Upper lobe of right lung (tissue), 1 donor: ENCODE measurements at regions not wholly inside any gene's neighbourhood (a gene's known extent, or its start where the extent isn't known, plus 50 kb on each side); places are given as distances from the start of the nearest gene placed in this dataset.

Experiments used
- ATAC-seq: fragments of 200-7000 bp; cut with Tn5 transposase; one replicate; pipeline ENCODE4 v1.9.1; 2020; ENCODE audit warnings: mild to moderate bottlenecking, moderate library complexity
- DNase-seq: peaks from one replicate; pipeline ENCODE4 v3.0.0-alpha.2; 2020
- H3K27ac ChIP-seq: fragments of 200-600 bp; one replicate; pipeline ENCODE4 v1.8.0; 2022
- H3K27me3 ChIP-seq: fragments of 200-600 bp; one replicate; pipeline ENCODE4 v1.8.0; 2022; ENCODE audit warnings: mild to moderate bottlenecking
- H3K36me3 ChIP-seq: fragments of 200-600 bp; one replicate; pipeline ENCODE4 v1.8.0; 2022
- H3K4me1 ChIP-seq: fragments of 200-600 bp; one replicate; pipeline ENCODE4 v1.8.0; 2022
- H3K4me3 ChIP-seq: fragments of 200-600 bp; one replicate; pipeline ENCODE4 v1.8.0; 2022; ENCODE audit warnings: mild to moderate bottlenecking
- H3K9me3 ChIP-seq: fragments of 200-600 bp; one replicate; pipeline ENCODE4 v1.8.0; 2022
- CTCF ChIP-seq: fragments of 200-600 bp; IDR thresholded peaks from one replicate; pipeline ENCODE4 v1.8.0; 2022; ENCODE audit warnings: antibody characterized with exemption
- intact Hi-C: fragments of 100-400 bp; cut with DNase I; formaldehyde crosslinking; loops from one replicate; pipeline ENCODE4 v1.11.0; 2022
- donor health status: DM: no; HTN: yes; CAD: no; lungs with severe emphysema.

GRCh38 chr4:151934766-151935165 lies 174.0 kb upstream of the GATB start:
- TF ChIP-seq CTCF: no peak
- no peak overlapping the region for H3K4me3 ChIP-seq
- DNase-seq (no peak), ATAC-seq (no peak)
- H3K36me3 ChIP-seq: no peaks in the 10 kb centered on the region
- H3K27me3 ChIP-seq: no peaks in the 10 kb centered on the region
- H3K4me1 ChIP-seq: no peaks in the 10 kb centered on the region
- H3K9me3 ChIP-seq: no peaks in the 10 kb centered on the region
- intact Hi-C loops: no loop called here
- no peak overlapping the region for H3K27ac ChIP-seq

- intact Hi-C loops: no loop called here
- no peaks in the 10 kb centered on the region for H3K4me1 ChIP-seq
- ATAC-seq: no peak
- no peak overlapping the region for H3K4me3 ChIP-seq
- no peak for DNase-seq
- no peak for TF ChIP-seq CTCF
- H3K36me3 ChIP-seq: no peaks in the 10 kb centered on the region
- H3K27me3 ChIP-seq: no peaks in the 10 kb centered on the region
- no peaks in the 10 kb centered on the region for H3K9me3 ChIP-seq
- no peak overlapping the region for H3K27ac ChIP-seq
Measured at GRCh38 chr4:151933122-151933827, 172.5 kb upstream of the GATB start.

GRCh38 chr4:151931563-151931962 lies 170.8 kb upstream of the GATB start:
- Histone ChIP-seq H3K4me3 (no peak overlapping the region), H3K27me3 (no peaks in the 10 kb centered on the region), H3K27ac (no peak overlapping the region), H3K9me3 (no peaks in the 10 kb centered on the region), H3K4me1 (no peaks in the 10 kb centered on the region), H3K36me3 (no peaks in the 10 kb centered on the region)
- ATAC-seq (no peak), DNase-seq (no peak)
- intact Hi-C loops: no loop called here
- no peak for TF ChIP-seq CTCF

GRCh38 chr4:151930372-151930771 lies 169.6 kb upstream of the GATB start:
- no peak overlapping the region for H3K27ac ChIP-seq
- DNase-seq (no peak), ATAC-seq (peak; percentile 53)
- no peak for TF ChIP-seq CTCF
- no peaks in the 10 kb centered on the region for H3K36me3 ChIP-seq
- H3K27me3 ChIP-seq: no peaks in the 10 kb centered on the region
- H3K4me1 ChIP-seq: no peaks in the 10 kb centered on the region
- H3K4me3 ChIP-seq: no peak overlapping the region
- no peaks in the 10 kb centered on the region for H3K9me3 ChIP-seq
- intact Hi-C loops: no loop called here

- H3K36me3 ChIP-seq: no peaks in the 10 kb centered on the region
- H3K27ac ChIP-seq: no peak overlapping the region
- H3K4me1 ChIP-seq: no peaks in the 10 kb centered on the region
- intact Hi-C loops: no loop called here
- TF ChIP-seq CTCF: no peak
- no peaks in the 10 kb centered on the region for H3K27me3 ChIP-seq
- no peak overlapping the region for H3K4me3 ChIP-seq
- DNase-seq (no peak), ATAC-seq (no peak)
- no peaks in the 10 kb centered on the region for H3K9me3 ChIP-seq
Measured at GRCh38 chr4:151928112-151928511, 167.3 kb upstream of the GATB start.

- DNase-seq (no peak), ATAC-seq (no peak)
- intact Hi-C loops: no loop called here
- H3K4me1 ChIP-seq: no peaks in the 10 kb centered on the region
- no peak overlapping the region for H3K27ac ChIP-seq
- H3K36me3 ChIP-seq: no peaks in the 10 kb centered on the region
- TF ChIP-seq CTCF: no peak
- no peaks in the 10 kb centered on the region for H3K27me3 ChIP-seq
- no peak overlapping the region for H3K4me3 ChIP-seq
- H3K9me3 ChIP-seq: no peaks in the 10 kb centered on the region
Measured at GRCh38 chr4:151922811-151923210, 162.0 kb upstream of the GATB start.
